GM19397 (cell line): ENCODE measurements at regions not wholly inside any gene's neighbourhood (a gene's known extent, or its start where the extent isn't known, plus 50 kb on each side); places are given as distances from the start of the nearest gene placed in this dataset.
A peak's percentile ranks its signal among the peaks of the same experiment; 100 is the strongest.
"Not testable (repeated sequence)": the region's sequence is repeated elsewhere in the genome, so short reads cannot be mapped to it uniquely, and the experiment has no call there.

Experiments
- ATAC-seq: cut with Tn5 transposase; IDR thresholded peaks from one replicate; pipeline ENCODE4 v1.9.1; 2021; ENCODE audit warnings: mild to moderate bottlenecking, moderate library complexity; ENCODE audit not compliant: unreplicated experiment

GRCh38 chr20:50325215-50325614 is 134.6 kb downstream of the CEBPB start:
- no peak for ATAC-seq

- no peak for ATAC-seq
Observed at GRCh38 chr20:50325651-50326050, 135.0 kb downstream of the CEBPB start.

- ATAC-seq: no peak
Observed at GRCh38 chr20:50327666-50328065, 137.0 kb downstream of the CEBPB start.

- no peak for ATAC-seq
Observed at GRCh38 chr20:50328222-50328979, 137.8 kb downstream of the CEBPB start.

DNA sequence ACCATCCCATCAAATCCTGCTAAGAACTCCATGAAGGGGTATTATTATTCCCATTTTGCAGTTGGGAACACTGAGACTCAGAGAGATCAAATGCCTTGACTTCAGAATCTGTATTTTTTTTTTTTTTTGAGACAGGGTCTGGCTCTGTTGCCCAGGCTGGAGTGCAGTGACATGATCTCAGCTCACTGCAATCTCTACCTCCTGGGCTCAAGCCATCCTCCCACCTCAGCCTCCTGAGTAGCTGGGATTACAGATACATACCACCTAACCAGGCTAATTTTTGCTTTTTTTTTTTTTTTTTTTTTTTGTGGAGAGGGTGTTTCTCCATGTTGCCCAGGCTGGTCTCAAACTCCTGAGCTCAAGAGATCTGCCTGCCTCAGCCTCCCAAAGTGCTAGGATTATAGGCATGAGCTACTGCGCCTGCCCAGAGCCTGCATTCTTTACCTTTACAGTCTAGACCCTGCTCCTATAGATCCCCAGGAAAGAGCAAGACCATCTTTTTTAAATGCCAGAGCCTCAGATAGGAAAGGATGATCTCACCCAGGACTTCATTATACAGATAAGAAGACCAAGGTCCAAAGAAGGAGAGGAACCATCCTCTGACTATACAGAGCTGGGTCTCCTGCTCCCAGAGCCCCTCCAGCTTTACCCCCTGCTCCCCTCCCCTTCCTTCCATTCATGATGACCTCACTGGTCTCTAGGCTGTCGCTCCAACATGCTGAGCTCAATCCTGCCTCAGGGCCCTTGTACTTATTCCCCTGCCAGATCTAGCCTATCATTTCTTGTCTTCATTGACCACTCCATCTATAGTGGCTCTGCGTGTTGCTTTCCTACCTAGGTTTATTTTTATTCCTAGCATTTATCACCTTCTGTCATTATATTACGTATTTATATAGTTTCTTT is 138.6 kb downstream of the CEBPB start:
- ATAC-seq: no peak

GRCh38 chr20:50329981-50330503 is 139.4 kb downstream of the CEBPB start:
- ATAC-seq: no peak

- no peak for ATAC-seq
Observed at GRCh38 chr20:50330504-50331313, 140.1 kb downstream of the CEBPB start.

- no peak for ATAC-seq
Observed at GRCh38 chr20:50331469-50332363, 141.1 kb downstream of the CEBPB start.

- ATAC-seq: no peak
Observed at GRCh38 chr20:50332491-50332980, 141.9 kb downstream of the CEBPB start.

- no peak for ATAC-seq
Observed at GRCh38 chr20:50333131-50333670, 142.6 kb downstream of the CEBPB start.

DNA sequence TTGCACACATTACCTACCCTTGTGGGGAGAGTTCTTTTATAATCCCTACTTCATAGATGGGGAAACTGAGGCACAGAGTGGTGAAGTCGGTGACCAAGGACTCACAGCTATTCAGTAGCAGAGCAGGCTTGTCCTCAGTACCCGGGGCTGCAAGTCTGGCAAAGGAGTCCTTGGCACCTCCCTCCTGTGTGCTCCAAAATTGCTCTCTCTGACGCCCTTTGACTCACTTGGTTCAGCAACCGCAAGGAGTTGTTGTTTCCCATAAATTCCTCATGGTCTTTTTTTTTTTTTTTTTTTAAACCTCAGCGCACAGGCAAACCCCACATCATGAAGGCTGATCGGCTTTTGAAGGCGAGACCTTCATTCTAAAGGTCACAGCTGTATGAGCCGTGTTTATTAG is 143.2 kb downstream of the CEBPB start:
- ATAC-seq: no peak

- ATAC-seq: not testable (repeated sequence)
Observed at GRCh38 chr20:50334512-50334911, 143.9 kb downstream of the CEBPB start.

GRCh38 chr20:50335105-50335504 is 144.5 kb downstream of the CEBPB start:
- ATAC-seq: no peak

GRCh38 chr20:50335866-50336265 is 145.2 kb downstream of the CEBPB start:
- no peak for ATAC-seq

DNA sequence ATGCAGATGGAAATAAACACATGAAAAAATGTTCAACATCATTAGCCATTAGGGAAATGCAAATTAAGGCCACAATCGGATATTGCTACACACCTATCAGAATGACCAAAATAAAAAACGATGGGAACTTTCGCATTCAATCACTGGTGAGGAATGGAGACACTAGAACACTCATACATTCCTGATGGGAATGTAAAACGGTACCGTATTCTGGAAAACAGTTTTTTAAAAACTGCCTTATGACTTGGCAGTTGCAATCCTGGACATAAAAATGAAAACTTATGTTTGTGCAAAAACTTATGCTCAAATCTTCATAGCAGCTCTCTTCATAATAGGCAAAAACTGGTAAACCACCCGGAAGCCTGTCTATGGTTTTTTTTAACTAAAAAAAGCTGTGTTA is 146.0 kb downstream of the CEBPB start:
- ATAC-seq: no peak

- ATAC-seq: no peak
Observed at GRCh38 chr20:50337521-50338466, 147.2 kb downstream of the CEBPB start.

DNA sequence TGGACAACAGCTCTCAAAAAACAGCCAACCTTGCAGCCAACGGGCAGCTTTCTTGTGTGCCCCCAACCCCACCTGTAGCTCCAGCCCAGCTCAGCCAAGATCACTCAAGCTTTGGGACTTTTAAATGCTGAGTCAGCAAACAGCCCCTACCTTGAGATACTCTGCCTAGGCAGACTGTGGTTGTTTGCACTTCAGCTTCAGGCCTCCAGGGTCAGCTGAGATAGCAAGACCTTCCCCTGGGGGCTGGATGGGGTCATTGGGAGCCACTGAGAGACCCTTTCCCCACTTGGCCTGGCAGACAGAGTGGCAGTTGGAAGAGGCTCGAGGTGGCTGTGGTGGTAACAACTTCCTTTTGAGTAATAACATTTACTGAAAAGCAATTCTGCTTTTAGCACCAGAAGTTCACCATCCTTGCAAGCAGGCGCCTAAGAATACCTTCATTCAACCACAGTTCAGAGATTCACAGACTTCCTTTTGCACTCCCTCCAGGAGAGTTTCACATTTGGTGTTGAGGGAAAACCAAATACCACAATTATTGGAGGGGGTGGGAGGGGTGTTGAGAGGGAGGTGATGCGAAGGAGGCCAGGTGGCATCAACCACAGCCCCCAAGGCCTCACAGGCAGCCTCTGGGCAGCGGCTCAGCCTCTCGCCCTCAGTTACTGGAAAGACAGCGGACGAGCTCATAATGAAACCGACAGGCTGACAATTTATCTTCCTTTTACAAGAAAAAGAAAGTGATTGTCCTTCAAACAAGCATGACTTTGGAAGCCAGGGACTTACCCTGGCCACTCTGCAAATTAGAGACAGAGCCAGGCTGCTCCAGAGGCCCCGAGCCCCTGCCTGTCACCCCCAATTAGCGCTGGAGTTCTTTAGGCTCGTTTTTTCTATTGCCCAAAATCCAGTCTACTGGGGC is 148.1 kb downstream of the CEBPB start:
- peak; percentile 61 for ATAC-seq
